LNCaP clone FGC (cell line): ENCODE measurements at regions not wholly inside any gene's neighbourhood (a gene's known extent, or its start where the extent isn't known, plus 50 kb on each side); places are given as distances from the start of the nearest gene placed in this dataset.

ENCODE experiments used
- DNase-seq: peaks from one replicate; pipeline ENCODE4 v3.0.0-alpha.2; 2011; ENCODE audit warnings: low read depth
- H3K4me3 ChIP-seq: 2 replicates; pipeline ENCODE4 v1.5.1; 2011; ENCODE audit warnings: mild to moderate bottlenecking, low read depth, low read length, control low read depth
- TF ChIP-seq, protein P1 (sequence below): IDR thresholded peaks from 2 replicates; pipeline ENCODE4 v1.5.1; 2012; ENCODE audit warnings: mild to moderate bottlenecking; ENCODE audit not compliant: control insufficient read depth, insufficient read depth; ENCODE audit errors: extremely low read depth

GRCh38 chr14:88064841-88065240, 59.9 kb downstream of the GPR65 start:
- no peak overlapping the region for H3K4me3 ChIP-seq
- TF ChIP-seq, protein P1, sequence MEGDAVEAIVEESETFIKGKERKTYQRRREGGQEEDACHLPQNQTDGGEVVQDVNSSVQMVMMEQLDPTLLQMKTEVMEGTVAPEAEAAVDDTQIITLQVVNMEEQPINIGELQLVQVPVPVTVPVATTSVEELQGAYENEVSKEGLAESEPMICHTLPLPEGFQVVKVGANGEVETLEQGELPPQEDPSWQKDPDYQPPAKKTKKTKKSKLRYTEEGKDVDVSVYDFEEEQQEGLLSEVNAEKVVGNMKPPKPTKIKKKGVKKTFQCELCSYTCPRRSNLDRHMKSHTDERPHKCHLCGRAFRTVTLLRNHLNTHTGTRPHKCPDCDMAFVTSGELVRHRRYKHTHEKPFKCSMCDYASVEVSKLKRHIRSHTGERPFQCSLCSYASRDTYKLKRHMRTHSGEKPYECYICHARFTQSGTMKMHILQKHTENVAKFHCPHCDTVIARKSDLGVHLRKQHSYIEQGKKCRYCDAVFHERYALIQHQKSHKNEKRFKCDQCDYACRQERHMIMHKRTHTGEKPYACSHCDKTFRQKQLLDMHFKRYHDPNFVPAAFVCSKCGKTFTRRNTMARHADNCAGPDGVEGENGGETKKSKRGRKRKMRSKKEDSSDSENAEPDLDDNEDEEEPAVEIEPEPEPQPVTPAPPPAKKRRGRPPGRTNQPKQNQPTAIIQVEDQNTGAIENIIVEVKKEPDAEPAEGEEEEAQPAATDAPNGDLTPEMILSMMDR, result no peak

GRCh38 chr14:88069677-88070076, 64.7 kb downstream of the GPR65 start:
- DNase-seq, result no peak
- H3K4me3 ChIP-seq, result no peak overlapping the region
- TF ChIP-seq, protein P1, result no peak

More at GRCh38 chr14:88064841-88065240, 59.9 kb downstream of the GPR65 start:
- DNase-seq, result no peak

GRCh38 chr14:88075269-88075981, 70.5 kb downstream of the GPR65 start:
- no peak overlapping the region for H3K4me3 ChIP-seq
- TF ChIP-seq, protein P1, result no peak
- DNase-seq, result no peak

- DNase-seq, result no peak
- TF ChIP-seq, protein P1, result no peak
- no peak overlapping the region for H3K4me3 ChIP-seq
Observed at GRCh38 chr14:88078525-88078924, 73.6 kb downstream of the GPR65 start.

- H3K4me3 ChIP-seq, result no peak overlapping the region
- TF ChIP-seq, protein P1, result no peak
- DNase-seq, result no peak
Observed at GRCh38 chr14:88079624-88080023, 74.7 kb downstream of the GPR65 start.

DNA sequence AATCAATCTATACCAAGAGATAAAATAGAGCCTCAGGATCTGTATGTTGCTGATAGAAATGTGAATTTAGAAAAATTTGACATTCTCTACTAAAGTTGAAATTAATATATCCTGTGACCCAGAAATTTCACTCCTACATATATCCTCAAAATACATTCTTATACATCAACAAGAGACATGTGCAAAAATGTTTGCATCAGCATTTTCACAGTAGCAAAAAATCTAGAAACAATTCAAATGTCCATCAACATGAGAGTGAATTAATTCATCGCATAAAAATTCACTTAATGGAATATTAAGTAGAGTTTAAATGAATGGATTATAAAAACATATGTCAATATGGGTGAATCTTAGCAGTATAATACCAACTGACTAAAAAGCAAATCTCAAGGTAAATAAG, 80.8 kb downstream of the GPR65 start:
- DNase-seq, result no peak
- H3K4me3 ChIP-seq, result no peak overlapping the region
- TF ChIP-seq, protein P1, result no peak

DNA sequence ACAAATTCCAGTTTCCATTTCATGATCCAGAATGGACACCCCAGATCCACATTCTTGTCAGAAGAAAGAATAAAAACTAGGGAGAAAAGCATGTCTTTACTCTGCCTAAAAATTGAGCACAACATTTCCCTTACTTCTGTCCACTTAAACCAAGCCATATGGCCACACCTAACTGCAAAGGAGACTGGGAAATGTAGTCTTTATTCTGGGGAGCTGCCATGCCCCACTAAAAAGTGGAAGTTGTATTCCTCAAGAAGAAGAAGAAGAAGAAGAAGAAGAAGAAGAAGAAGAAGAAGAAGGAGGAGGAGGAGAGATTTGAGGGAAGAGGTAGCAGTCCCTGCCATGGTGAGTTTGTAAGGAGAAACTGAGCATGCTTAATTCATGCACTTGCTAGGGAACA, 84.5 kb downstream of the GPR65 start:
- DNase-seq, result no peak
- TF ChIP-seq, protein P1, result no peak
- no peak overlapping the region for H3K4me3 ChIP-seq
